ENCODE measurements at regions not wholly inside any gene's neighbourhood (a gene's known extent, or its start where the extent isn't known, plus 50 kb on each side); places are given as distances from the start of the nearest gene placed in this dataset.
"Not testable (repeated sequence)": the region's sequence is repeated elsewhere in the genome, so short reads cannot be mapped to it uniquely, and the experiment has no call there.

DNA sequence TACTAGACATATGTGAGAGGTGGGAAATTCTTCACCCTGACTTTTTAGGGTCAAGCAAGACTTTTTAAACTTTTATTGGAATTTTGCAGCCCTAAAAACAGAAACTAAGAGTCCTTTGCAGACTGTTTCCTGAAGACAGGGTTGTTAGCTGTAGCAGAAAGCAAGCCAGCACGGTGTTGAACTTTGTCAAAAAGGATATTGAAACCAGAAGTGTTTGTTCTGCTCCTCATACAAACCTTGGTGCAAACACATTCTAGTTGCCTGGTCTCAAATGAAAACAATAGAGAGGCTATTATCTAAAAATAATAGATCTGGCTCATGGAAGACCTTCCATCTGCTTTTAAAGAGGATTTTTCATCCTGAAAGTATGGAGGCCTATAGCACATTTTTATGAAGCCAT, 65.8 kb upstream of the IGFBP5 start:
- Histone ChIP-seq H3K27ac (ENCODE audit: low read length) (no peak overlapping the region), H3K4me1 (ENCODE audit: control insufficient read depth, insufficient read depth, low read length) (peaks cover 18% of the 10 kb centered on the region), H3K4me3 (ENCODE audit: low read length) (no peak overlapping the region), H3K36me3 (ENCODE audit: control insufficient read depth, insufficient read depth, low read length) (no peaks in the 10 kb centered on the region), H3K27me3 (ENCODE audit: control insufficient read depth, insufficient read depth, low read length) (no peaks in the 10 kb centered on the region), H3K9me3 (replicated peaks; ENCODE audit: control insufficient read depth, low read depth, low read length) (no peaks in the 10 kb centered on the region)
- 60% methylated on average over 1 of the region's 1 CpG for WGBS (ENCODE audit: insufficient coverage)
- DNase-seq = no peak

DNA sequence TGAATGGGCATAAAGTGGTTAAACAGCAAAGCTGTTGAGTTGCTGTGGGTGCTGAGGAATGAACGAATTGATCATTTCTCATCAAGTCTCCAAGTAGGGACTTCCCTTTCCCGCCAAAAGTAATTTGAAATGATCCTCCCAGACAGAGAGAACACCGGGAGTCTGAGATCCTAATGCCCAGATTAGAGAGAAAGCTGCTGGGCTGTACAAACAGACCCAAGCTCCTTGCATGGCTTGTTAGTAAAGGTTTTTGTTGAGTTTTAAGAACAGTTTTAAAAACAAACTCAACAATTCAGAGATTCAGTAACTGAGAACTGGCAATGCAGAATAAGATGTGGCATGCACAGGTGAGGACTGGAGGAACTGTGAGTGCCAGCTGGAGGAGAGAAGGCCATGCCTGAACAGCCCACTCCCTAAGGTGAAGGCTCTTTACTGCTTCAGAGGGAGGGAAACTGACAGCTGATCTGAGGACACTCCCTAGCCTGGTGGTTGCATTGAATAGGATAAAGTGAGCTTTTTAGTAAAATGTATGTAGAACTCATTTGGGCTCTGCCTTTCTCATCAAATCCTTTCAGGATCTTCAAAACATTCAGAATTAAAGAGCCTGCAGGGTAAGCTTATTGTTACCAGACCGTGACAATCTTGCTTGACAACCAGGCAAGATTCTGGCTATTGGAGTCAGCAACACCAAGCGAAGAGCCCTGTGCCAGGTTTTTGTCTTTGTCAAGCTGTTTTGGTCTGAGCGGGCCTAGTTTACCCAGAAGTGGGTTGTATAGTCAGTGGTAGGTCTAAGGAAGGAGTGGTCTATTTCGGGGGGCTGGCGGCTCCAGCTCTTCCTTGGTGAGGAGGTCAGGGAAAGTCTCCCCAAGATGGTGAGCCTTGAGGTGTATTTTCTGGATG, 63.2 kb upstream of the IGFBP5 start:
- Histone ChIP-seq H3K27me3 (ENCODE audit: control insufficient read depth, insufficient read depth, low read length) (no peaks in the 10 kb centered on the region), H3K36me3 (ENCODE audit: control insufficient read depth, insufficient read depth, low read length) (no peaks in the 10 kb centered on the region), H3K27ac (ENCODE audit: low read length) (no peak overlapping the region), H3K9me3 (replicated peaks; ENCODE audit: control insufficient read depth, low read depth, low read length) (no peaks in the 10 kb centered on the region), H3K4me1 (ENCODE audit: control insufficient read depth, insufficient read depth, low read length) (peaks cover 17% of the 10 kb centered on the region), H3K4me3 (ENCODE audit: low read length) (no peak overlapping the region)
- peak; percentile 55 for DNase-seq
- 78% methylated on average over 5 of the region's 8 CpGs for WGBS (ENCODE audit: insufficient coverage)

DNA sequence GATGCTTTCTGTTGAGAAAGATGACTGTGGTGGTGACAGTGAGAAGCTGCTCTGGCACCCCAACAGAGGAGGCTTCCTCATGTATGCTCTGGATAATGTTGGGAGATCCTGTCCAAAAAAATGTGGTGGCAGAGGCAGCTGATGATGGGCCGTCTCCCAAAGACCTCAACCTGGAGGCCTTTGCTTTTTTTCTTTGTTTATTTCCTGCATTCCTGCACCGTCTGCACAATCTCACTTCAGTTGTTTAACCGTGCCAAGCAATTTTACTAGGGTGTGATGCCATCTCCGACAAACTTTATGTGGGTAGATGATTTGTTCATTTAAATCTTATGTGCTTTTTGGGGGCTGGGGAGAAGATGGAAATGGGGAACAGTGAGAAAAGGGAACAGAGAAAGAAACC, 62.2 kb upstream of the IGFBP5 start:
- WGBS (ENCODE audit: insufficient coverage) = 80% methylated on average over 1 of the region's 4 CpGs
- H3K4me3 ChIP-seq (ENCODE audit: low read length) = no peak overlapping the region
- DNase-seq = no peak
- peaks cover 27% of the 10 kb centered on the region for H3K4me1 ChIP-seq (ENCODE audit: control insufficient read depth, insufficient read depth, low read length)
- no peaks in the 10 kb centered on the region for H3K36me3 ChIP-seq (ENCODE audit: control insufficient read depth, insufficient read depth, low read length)
- no peaks in the 10 kb centered on the region for H3K9me3 ChIP-seq (replicated peaks; ENCODE audit: control insufficient read depth, low read depth, low read length)
- no peak overlapping the region for H3K27ac ChIP-seq (ENCODE audit: low read length)
- no peaks in the 10 kb centered on the region for H3K27me3 ChIP-seq (ENCODE audit: control insufficient read depth, insufficient read depth, low read length)

- H3K27ac ChIP-seq (ENCODE audit: low read length) = no peak overlapping the region
- peaks cover 29% of the 10 kb centered on the region for H3K4me1 ChIP-seq (ENCODE audit: control insufficient read depth, insufficient read depth, low read length)
- WGBS (ENCODE audit: insufficient coverage) = 86% methylated on average over 2 of the region's 2 CpGs
These were observed 61.1 kb upstream of the IGFBP5 start for GRCh38 chr2:216756435-216756834.

GRCh38 chr2:216754812-216755211, 59.5 kb upstream of the IGFBP5 start:
- no peaks in the 10 kb centered on the region for H3K9me3 ChIP-seq (replicated peaks; ENCODE audit: control insufficient read depth, low read depth, low read length)
- H3K27me3 ChIP-seq (ENCODE audit: control insufficient read depth, insufficient read depth, low read length) = no peaks in the 10 kb centered on the region
- DNase-seq = no peak
- H3K4me1 ChIP-seq (ENCODE audit: control insufficient read depth, insufficient read depth, low read length) = peaks cover 29% of the 10 kb centered on the region
- no peaks in the 10 kb centered on the region for H3K36me3 ChIP-seq (ENCODE audit: control insufficient read depth, insufficient read depth, low read length)
- no peak overlapping the region for H3K4me3 ChIP-seq (ENCODE audit: low read length)
- WGBS (ENCODE audit: insufficient coverage) = 77% methylated on average over 6 of the region's 7 CpGs
- no peak overlapping the region for H3K27ac ChIP-seq (ENCODE audit: low read length)

More at GRCh38 chr2:216756435-216756834, 61.1 kb upstream of the IGFBP5 start:
- H3K9me3 ChIP-seq (replicated peaks; ENCODE audit: control insufficient read depth, low read depth, low read length) = no peaks in the 10 kb centered on the region
- no peaks in the 10 kb centered on the region for H3K36me3 ChIP-seq (ENCODE audit: control insufficient read depth, insufficient read depth, low read length)
- H3K4me3 ChIP-seq (ENCODE audit: low read length) = no peak overlapping the region
- DNase-seq = no peak
- H3K27me3 ChIP-seq (ENCODE audit: control insufficient read depth, insufficient read depth, low read length) = no peaks in the 10 kb centered on the region

GRCh38 chr2:216754336-216754735, 59.0 kb upstream of the IGFBP5 start:
- DNase-seq = no peak
- H3K27me3 ChIP-seq (ENCODE audit: control insufficient read depth, insufficient read depth, low read length) = no peaks in the 10 kb centered on the region
- H3K36me3 ChIP-seq (ENCODE audit: control insufficient read depth, insufficient read depth, low read length) = no peaks in the 10 kb centered on the region
- no peak overlapping the region for H3K27ac ChIP-seq (ENCODE audit: low read length)
- WGBS (ENCODE audit: insufficient coverage) = 40% methylated on average over 1 of the region's 3 CpGs
- no peaks in the 10 kb centered on the region for H3K9me3 ChIP-seq (replicated peaks; ENCODE audit: control insufficient read depth, low read depth, low read length)
- H3K4me3 ChIP-seq (ENCODE audit: low read length) = no peak overlapping the region
- peaks cover 29% of the 10 kb centered on the region for H3K4me1 ChIP-seq (ENCODE audit: control insufficient read depth, insufficient read depth, low read length)

DNA sequence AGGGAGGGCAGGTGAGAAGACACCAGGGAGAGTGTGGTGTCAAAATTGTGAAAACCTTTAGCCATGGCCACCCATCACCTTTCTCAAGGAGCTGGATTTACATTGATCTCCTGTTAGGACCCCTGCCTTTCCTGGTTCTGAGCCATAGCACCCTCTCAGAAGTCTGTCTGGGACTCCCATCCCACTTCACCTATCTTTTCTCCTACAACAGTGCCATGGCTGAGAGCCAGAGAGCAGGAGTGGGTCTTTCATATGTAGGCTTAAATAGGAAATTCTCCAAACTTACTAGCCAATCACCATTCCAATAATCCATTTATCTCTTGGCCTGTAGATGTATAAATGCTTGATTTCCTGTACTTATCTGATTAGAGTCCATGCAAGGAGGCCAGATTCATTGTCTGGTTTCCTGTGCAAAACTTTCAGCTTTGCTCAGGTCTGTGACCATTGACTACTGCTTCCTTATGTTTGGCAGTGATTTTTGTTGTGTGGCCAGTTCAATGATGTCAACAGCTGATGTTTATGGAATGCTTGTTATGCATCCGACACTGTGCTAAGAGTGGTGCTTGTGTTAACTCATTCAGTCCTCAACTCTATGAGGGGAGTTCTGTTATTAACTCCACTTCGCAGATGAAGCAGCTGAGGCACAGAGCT, 57.6 kb upstream of the IGFBP5 start:
- peak; percentile 77 for DNase-seq
- peaks cover 20% of the 10 kb centered on the region for H3K4me1 ChIP-seq (ENCODE audit: control insufficient read depth, insufficient read depth, low read length)
- H3K36me3 ChIP-seq (ENCODE audit: control insufficient read depth, insufficient read depth, low read length) = no peaks in the 10 kb centered on the region
- WGBS (ENCODE audit: insufficient coverage) = 0% methylated on average over 1 of the region's 2 CpGs
- H3K27me3 ChIP-seq (ENCODE audit: control insufficient read depth, insufficient read depth, low read length) = no peaks in the 10 kb centered on the region
- H3K4me3 ChIP-seq (ENCODE audit: low read length) = no peak overlapping the region
- no peak overlapping the region for H3K27ac ChIP-seq (ENCODE audit: low read length)
- H3K9me3 ChIP-seq (replicated peaks; ENCODE audit: control insufficient read depth, low read depth, low read length) = no peaks in the 10 kb centered on the region

DNA sequence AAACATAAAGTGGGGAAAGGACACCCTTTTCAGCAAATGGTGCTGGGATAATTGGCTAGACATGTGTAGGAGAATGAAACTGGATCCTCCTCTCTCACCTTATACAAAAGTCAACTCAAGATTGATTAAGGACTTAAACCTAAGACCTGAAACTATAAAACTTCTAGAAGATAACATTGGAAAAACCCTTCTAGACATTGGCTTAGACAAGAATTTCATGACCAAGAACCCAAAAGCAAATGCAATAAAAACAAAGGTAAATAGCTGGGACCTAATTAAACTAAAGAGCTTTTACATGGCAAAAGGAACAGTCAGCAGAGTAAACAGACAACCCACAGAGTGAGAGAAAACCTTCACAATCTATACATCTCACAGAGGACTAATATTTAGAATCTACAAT, 55.4 kb upstream of the IGFBP5 start:
- not testable (repeated sequence) for H3K27me3 ChIP-seq (ENCODE audit: control insufficient read depth, insufficient read depth, low read length); H3K9me3 ChIP-seq (replicated peaks; ENCODE audit: control insufficient read depth, low read depth, low read length); H3K27ac ChIP-seq (ENCODE audit: low read length); DNase-seq; H3K4me3 ChIP-seq (ENCODE audit: low read length); H3K36me3 ChIP-seq (ENCODE audit: control insufficient read depth, insufficient read depth, low read length)
- H3K4me1 ChIP-seq (ENCODE audit: control insufficient read depth, insufficient read depth, low read length) = peaks cover 15% of the 10 kb centered on the region

- H3K36me3 ChIP-seq (ENCODE audit: control insufficient read depth, insufficient read depth, low read length); DNase-seq; H3K9me3 ChIP-seq (replicated peaks; ENCODE audit: control insufficient read depth, low read depth, low read length); H3K4me1 ChIP-seq (ENCODE audit: control insufficient read depth, insufficient read depth, low read length); H3K27me3 ChIP-seq (ENCODE audit: control insufficient read depth, insufficient read depth, low read length); H3K27ac ChIP-seq (ENCODE audit: low read length); H3K4me3 ChIP-seq (ENCODE audit: low read length): not testable (repeated sequence)
- WGBS (ENCODE audit: insufficient coverage) = 100% methylated on average over 2 of the region's 5 CpGs
These were observed 50.9 kb upstream of the IGFBP5 start for GRCh38 chr2:216746268-216746667.

- no peak overlapping the region for H3K4me3 ChIP-seq (ENCODE audit: low read length)
- 100% methylated on average over 1 of the region's 3 CpGs for WGBS (ENCODE audit: insufficient coverage)
- DNase-seq = no peak
- no peaks in the 10 kb centered on the region for H3K27me3 ChIP-seq (ENCODE audit: control insufficient read depth, insufficient read depth, low read length)
- H3K4me1 ChIP-seq (ENCODE audit: control insufficient read depth, insufficient read depth, low read length) = peaks cover 6% of the 10 kb centered on the region
- H3K27ac ChIP-seq (ENCODE audit: low read length) = no peak overlapping the region
- no peaks in the 10 kb centered on the region for H3K9me3 ChIP-seq (replicated peaks; ENCODE audit: control insufficient read depth, low read depth, low read length)
- H3K36me3 ChIP-seq (ENCODE audit: control insufficient read depth, insufficient read depth, low read length) = no peaks in the 10 kb centered on the region
These were observed 50.1 kb upstream of the IGFBP5 start for GRCh38 chr2:216745453-216745852.
